HL-60 (cell line): ENCODE measurements at regions not wholly inside any gene's neighbourhood (a gene's known extent, or its start where the extent isn't known, plus 50 kb on each side); places are given as distances from the start of the nearest gene placed in this dataset.

ENCODE experiments used
- DNase-seq, 2 experiments: peaks; one replicate each; pipeline ENCODE4 v3.0.0-alpha.2; 2010 to 2020; ENCODE audit warnings: low read depth in 1 of 2, low spot score in 1 of 2
- H3K27ac ChIP-seq: fragments of 250-450 bp; sonication (Bioruptor Pico); replicated peaks from 2 replicates; pipeline ENCODE4 v1.5.1; 2020; ENCODE audit warnings: mild to moderate bottlenecking, moderate library complexity
- H3K27me3 ChIP-seq: fragments of 250-450 bp; sonication (Bioruptor Pico); 2 replicates; pipeline ENCODE4 v1.5.1; 2021; ENCODE audit warnings: mild to moderate bottlenecking, moderate library complexity; ENCODE audit not compliant: insufficient read depth, poor library complexity, severe bottlenecking
- H3K4me3 ChIP-seq: replicated peaks from 2 replicates; pipeline ENCODE4 v1.5.1; 2011; ENCODE audit warnings: mild to moderate bottlenecking, control low read depth, low read length; ENCODE audit not compliant: insufficient read depth
- GABPA ChIP-seq: IDR thresholded peaks from 2 replicates; pipeline ENCODE4 v1.6.1; 2012; ENCODE audit warnings: low read depth
- POLR2AphosphoS5 ChIP-seq: IDR thresholded peaks from 2 replicates; pipeline ENCODE4 v1.6.1; 2012; ENCODE audit warnings: low read depth
- REST ChIP-seq: IDR thresholded peaks from 2 replicates; pipeline ENCODE4 v1.6.1; 2012; ENCODE audit warnings: low read depth; ENCODE audit not compliant: insufficient replicate concordance
- SPI1 ChIP-seq: IDR thresholded peaks from 2 replicates; pipeline ENCODE4 v1.6.1; 2012; ENCODE audit warnings: low read depth, mild to moderate bottlenecking, borderline replicate concordance
- TF ChIP-seq, protein P1 (sequence below): IDR thresholded peaks from one replicate; pipeline ENCODE4 v1.5.1; 2011; ENCODE audit warnings: low read length, control low read depth, inconsistent platforms; ENCODE audit not compliant: insufficient read depth

GRCh38 chr7:49636400-49636799 lies 137.0 kb upstream of the VWC2 start:
- DNase-seq: no peak
- no peak overlapping the region for H3K4me3 ChIP-seq
- no peak overlapping the region for H3K27ac ChIP-seq
- TF ChIP-seq GABPA (no peak), POLR2AphosphoS5 (no peak), SPI1 (no peak), REST (no peak)
- TF ChIP-seq, protein P1, sequence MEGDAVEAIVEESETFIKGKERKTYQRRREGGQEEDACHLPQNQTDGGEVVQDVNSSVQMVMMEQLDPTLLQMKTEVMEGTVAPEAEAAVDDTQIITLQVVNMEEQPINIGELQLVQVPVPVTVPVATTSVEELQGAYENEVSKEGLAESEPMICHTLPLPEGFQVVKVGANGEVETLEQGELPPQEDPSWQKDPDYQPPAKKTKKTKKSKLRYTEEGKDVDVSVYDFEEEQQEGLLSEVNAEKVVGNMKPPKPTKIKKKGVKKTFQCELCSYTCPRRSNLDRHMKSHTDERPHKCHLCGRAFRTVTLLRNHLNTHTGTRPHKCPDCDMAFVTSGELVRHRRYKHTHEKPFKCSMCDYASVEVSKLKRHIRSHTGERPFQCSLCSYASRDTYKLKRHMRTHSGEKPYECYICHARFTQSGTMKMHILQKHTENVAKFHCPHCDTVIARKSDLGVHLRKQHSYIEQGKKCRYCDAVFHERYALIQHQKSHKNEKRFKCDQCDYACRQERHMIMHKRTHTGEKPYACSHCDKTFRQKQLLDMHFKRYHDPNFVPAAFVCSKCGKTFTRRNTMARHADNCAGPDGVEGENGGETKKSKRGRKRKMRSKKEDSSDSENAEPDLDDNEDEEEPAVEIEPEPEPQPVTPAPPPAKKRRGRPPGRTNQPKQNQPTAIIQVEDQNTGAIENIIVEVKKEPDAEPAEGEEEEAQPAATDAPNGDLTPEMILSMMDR: no peak
- H3K27me3 ChIP-seq: no peaks in the 10 kb centered on the region

GRCh38 chr7:49638166-49638565 lies 135.3 kb upstream of the VWC2 start:
- TF ChIP-seq, protein P1: no peak
- no peak for TF ChIP-seq REST
- TF ChIP-seq POLR2AphosphoS5: no peak
- TF ChIP-seq GABPA: no peak
- no peak for TF ChIP-seq SPI1
- no peak overlapping the region for H3K27ac ChIP-seq
- peak in 1 of 2 experiments; percentile 45 for DNase-seq
- H3K27me3 ChIP-seq: no peaks in the 10 kb centered on the region
- H3K4me3 ChIP-seq: no peak overlapping the region

DNA sequence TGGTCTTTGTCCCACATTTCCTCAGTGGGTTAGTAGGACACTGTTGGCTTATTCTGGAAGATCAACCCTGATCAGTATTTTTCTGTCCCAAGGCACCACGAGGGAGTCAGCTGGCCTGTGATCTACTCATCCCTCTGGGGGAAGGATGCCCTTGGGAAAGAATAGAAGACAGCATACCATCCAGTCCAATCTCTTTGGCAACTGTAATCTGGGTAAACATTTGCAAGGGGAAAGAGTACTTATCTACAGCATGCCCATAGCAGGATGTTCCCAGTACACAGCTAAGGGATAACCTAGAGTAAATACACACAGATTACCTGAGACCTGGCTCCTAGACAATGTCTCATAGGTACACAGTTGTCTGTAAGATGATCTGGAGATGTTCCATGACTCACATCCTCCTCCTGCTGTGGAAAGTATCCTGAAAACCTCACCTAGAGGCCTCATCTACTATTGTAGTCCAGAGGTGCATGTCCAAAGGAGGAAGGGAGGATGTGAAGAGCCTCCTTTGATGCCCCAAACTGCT lies 134.3 kb upstream of the VWC2 start:
- DNase-seq: no peak
- H3K4me3 ChIP-seq: no peak overlapping the region
- TF ChIP-seq SPI1 (no peak), REST (no peak), POLR2AphosphoS5 (no peak), GABPA (no peak)
- TF ChIP-seq, protein P1: no peak
- H3K27ac ChIP-seq: no peak overlapping the region
- H3K27me3 ChIP-seq: no peaks in the 10 kb centered on the region
